ENCODE measurements at regions not wholly inside any gene's neighbourhood (a gene's known extent, or its start where the extent isn't known, plus 50 kb on each side); places are given as distances from the start of the nearest gene placed in this dataset.
"Not testable (repeated sequence)": the region's sequence is repeated elsewhere in the genome, so short reads cannot be mapped to it uniquely, and the experiment has no call there.

- H3K27ac Mint-ChIP-seq, result no peak overlapping the region
- H3K9me3 Mint-ChIP-seq, result peaks cover 8% of the 10 kb centered on the region
- H3K27me3 Mint-ChIP-seq, result no peaks in the 10 kb centered on the region
- H3K36me3 Mint-ChIP-seq (ENCODE audit: low read depth), result no peaks in the 10 kb centered on the region
- ATAC-seq (replicated peaks), result no peak
- no peak overlapping the region for H3K4me3 Mint-ChIP-seq
- H3K4me1 Mint-ChIP-seq, result no peaks in the 10 kb centered on the region
Observed at GRCh38 chr10:123390874-123391273, 236.7 kb downstream of the BUB3 start.

- Mint-ChIP-seq H3K4me3 (no peak overlapping the region), H3K27ac (no peak overlapping the region), H3K27me3 (no peaks in the 10 kb centered on the region), H3K9me3 (peaks cover 5% of the 10 kb centered on the region), H3K36me3 (ENCODE audit: low read depth) (no peaks in the 10 kb centered on the region), H3K4me1 (no peaks in the 10 kb centered on the region)
- no peak for ATAC-seq (replicated peaks)
Observed at GRCh38 chr10:123391275-123392028, 237.2 kb downstream of the BUB3 start.

- ATAC-seq (replicated peaks), result no peak
- Mint-ChIP-seq H3K4me3 (no peak overlapping the region), H3K27me3 (no peaks in the 10 kb centered on the region), H3K9me3 (peaks cover 1% of the 10 kb centered on the region), H3K4me1 (no peaks in the 10 kb centered on the region), H3K27ac (no peak overlapping the region), H3K36me3 (ENCODE audit: low read depth) (no peaks in the 10 kb centered on the region)
Observed at GRCh38 chr10:123392182-123392963, 238.2 kb downstream of the BUB3 start.

- no peaks in the 10 kb centered on the region for H3K36me3 Mint-ChIP-seq (ENCODE audit: low read depth)
- peaks cover 3% of the 10 kb centered on the region for H3K4me1 Mint-ChIP-seq
- no peak for ATAC-seq (replicated peaks)
- H3K4me3 Mint-ChIP-seq, result no peak overlapping the region
- no peak overlapping the region for H3K27ac Mint-ChIP-seq
- no peaks in the 10 kb centered on the region for H3K9me3 Mint-ChIP-seq
- no peaks in the 10 kb centered on the region for H3K27me3 Mint-ChIP-seq
Observed at GRCh38 chr10:123393170-123393569, 239.0 kb downstream of the BUB3 start.

- Mint-ChIP-seq H3K27ac (no peak overlapping the region), H3K4me3 (no peak overlapping the region), H3K36me3 (ENCODE audit: low read depth) (no peaks in the 10 kb centered on the region), H3K4me1 (peaks cover 5% of the 10 kb centered on the region), H3K9me3 (no peaks in the 10 kb centered on the region), H3K27me3 (no peaks in the 10 kb centered on the region)
- ATAC-seq (replicated peaks), result no peak
Observed at GRCh38 chr10:123394382-123394781, 240.2 kb downstream of the BUB3 start.

GRCh38 chr10:123395234-123395633, 241.0 kb downstream of the BUB3 start:
- not testable (repeated sequence) for H3K27me3 Mint-ChIP-seq; H3K36me3 Mint-ChIP-seq (ENCODE audit: low read depth); H3K9me3 Mint-ChIP-seq; H3K27ac Mint-ChIP-seq; H3K4me3 Mint-ChIP-seq; H3K4me1 Mint-ChIP-seq; ATAC-seq (replicated peaks)

GRCh38 chr10:123395906-123396305, 241.7 kb downstream of the BUB3 start:
- ATAC-seq (replicated peaks), result no peak
- no peaks in the 10 kb centered on the region for H3K27me3 Mint-ChIP-seq
- no peak overlapping the region for H3K27ac Mint-ChIP-seq
- H3K36me3 Mint-ChIP-seq (ENCODE audit: low read depth), result no peaks in the 10 kb centered on the region
- no peaks in the 10 kb centered on the region for H3K9me3 Mint-ChIP-seq
- H3K4me1 Mint-ChIP-seq, result peaks cover 5% of the 10 kb centered on the region
- no peak overlapping the region for H3K4me3 Mint-ChIP-seq

- no peaks in the 10 kb centered on the region for H3K36me3 Mint-ChIP-seq (ENCODE audit: low read depth)
- no peak for ATAC-seq (replicated peaks)
- H3K4me1 Mint-ChIP-seq, result peaks cover 5% of the 10 kb centered on the region
- no peaks in the 10 kb centered on the region for H3K27me3 Mint-ChIP-seq
- H3K27ac Mint-ChIP-seq, result no peak overlapping the region
- no peaks in the 10 kb centered on the region for H3K9me3 Mint-ChIP-seq
- H3K4me3 Mint-ChIP-seq, result no peak overlapping the region
Observed at GRCh38 chr10:123398180-123398591, 244.0 kb downstream of the BUB3 start.

GRCh38 chr10:123398756-123399155, 244.6 kb downstream of the BUB3 start:
- no peak overlapping the region for H3K4me3 Mint-ChIP-seq
- no peaks in the 10 kb centered on the region for H3K9me3 Mint-ChIP-seq
- no peaks in the 10 kb centered on the region for H3K36me3 Mint-ChIP-seq (ENCODE audit: low read depth)
- no peak for ATAC-seq (replicated peaks)
- H3K4me1 Mint-ChIP-seq, result peaks cover 5% of the 10 kb centered on the region
- H3K27ac Mint-ChIP-seq, result no peak overlapping the region
- no peaks in the 10 kb centered on the region for H3K27me3 Mint-ChIP-seq

- Mint-ChIP-seq H3K27ac (no peak overlapping the region), H3K36me3 (ENCODE audit: low read depth) (no peaks in the 10 kb centered on the region), H3K4me1 (peaks cover 5% of the 10 kb centered on the region), H3K4me3 (no peak overlapping the region), H3K9me3 (peaks cover under 1% of the 10 kb centered on the region), H3K27me3 (no peaks in the 10 kb centered on the region)
- no peak for ATAC-seq (replicated peaks)
Observed at GRCh38 chr10:123399276-123399839, 245.2 kb downstream of the BUB3 start.

GRCh38 chr10:123402021-123402420, 247.8 kb downstream of the BUB3 start:
- Mint-ChIP-seq H3K27ac (no peak overlapping the region), H3K4me3 (no peak overlapping the region), H3K4me1 (peaks cover 5% of the 10 kb centered on the region), H3K27me3 (no peaks in the 10 kb centered on the region), H3K9me3 (peaks cover 10% of the 10 kb centered on the region), H3K36me3 (ENCODE audit: low read depth) (no peaks in the 10 kb centered on the region)
- no peak for ATAC-seq (replicated peaks)

- H3K9me3 Mint-ChIP-seq, result peaks cover 10% of the 10 kb centered on the region
- no peaks in the 10 kb centered on the region for H3K36me3 Mint-ChIP-seq (ENCODE audit: low read depth)
- no peak overlapping the region for H3K27ac Mint-ChIP-seq
- ATAC-seq (replicated peaks), result no peak
- H3K4me1 Mint-ChIP-seq, result peaks cover 5% of the 10 kb centered on the region
- H3K4me3 Mint-ChIP-seq, result no peak overlapping the region
- H3K27me3 Mint-ChIP-seq, result no peaks in the 10 kb centered on the region
Observed at GRCh38 chr10:123402656-123403055, 248.5 kb downstream of the BUB3 start.

- H3K36me3 Mint-ChIP-seq (ENCODE audit: low read depth), result no peaks in the 10 kb centered on the region
Observed at GRCh38 chr10:123404357-123404756, 250.2 kb downstream of the BUB3 start.

GRCh38 chr10:123408660-123409059, 254.5 kb downstream of the BUB3 start:
- no peak for ATAC-seq (replicated peaks)
- H3K36me3 Mint-ChIP-seq (ENCODE audit: low read depth), result no peaks in the 10 kb centered on the region

More at GRCh38 chr10:123404357-123404756, 250.2 kb downstream of the BUB3 start:
- Mint-ChIP-seq H3K27ac (no peak overlapping the region), H3K27me3 (no peaks in the 10 kb centered on the region), H3K4me3 (no peak overlapping the region), H3K9me3 (peaks cover 10% of the 10 kb centered on the region), H3K4me1 (no peaks in the 10 kb centered on the region)
- ATAC-seq (replicated peaks), result no peak

GRCh38 chr10:123409426-123409825, 255.2 kb downstream of the BUB3 start:
- H3K9me3 Mint-ChIP-seq, result peaks cover 9% of the 10 kb centered on the region
- no peaks in the 10 kb centered on the region for H3K4me1 Mint-ChIP-seq
- no peak for ATAC-seq (replicated peaks)
- no peak overlapping the region for H3K4me3 Mint-ChIP-seq
- H3K27me3 Mint-ChIP-seq, result no peaks in the 10 kb centered on the region
- no peaks in the 10 kb centered on the region for H3K36me3 Mint-ChIP-seq (ENCODE audit: low read depth)
- H3K27ac Mint-ChIP-seq, result no peak overlapping the region

More at GRCh38 chr10:123408660-123409059, 254.5 kb downstream of the BUB3 start:
- Mint-ChIP-seq H3K4me3 (no peak overlapping the region), H3K4me1 (no peaks in the 10 kb centered on the region), H3K27me3 (no peaks in the 10 kb centered on the region), H3K9me3 (peaks cover 10% of the 10 kb centered on the region), H3K27ac (no peak overlapping the region)

All from activated T-helper 17 cell treated with anti-CD3 and anti-CD28 coated beads, Interleukin-2, amount 50 U/mL, for 72 hours (primary cell).